ENCODE measurements at regions not wholly inside any gene's neighbourhood (a gene's known extent, or its start where the extent isn't known, plus 50 kb on each side); places are given as distances from the start of the nearest gene placed in this dataset.

DNA sequence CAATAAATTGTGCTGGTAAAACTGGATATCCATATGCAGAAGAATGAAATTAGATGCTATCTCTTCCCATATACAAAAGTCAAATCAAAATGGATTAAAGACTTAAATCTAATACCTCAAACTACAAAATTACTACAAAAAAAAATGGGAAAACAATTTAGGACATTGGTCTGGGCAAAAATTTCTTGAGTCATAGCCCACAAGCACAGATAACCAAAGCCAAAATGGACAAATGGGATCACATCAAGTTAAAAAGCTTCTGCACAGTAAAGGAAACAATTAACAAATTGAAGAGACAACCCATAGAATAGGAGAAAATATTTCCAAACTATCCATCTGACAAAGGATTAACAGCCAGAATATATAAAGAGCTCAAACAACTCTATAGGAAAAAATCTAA, 264.6 kb downstream of the NUAK1 start (continued):
- TF ChIP-seq, protein P1, sequence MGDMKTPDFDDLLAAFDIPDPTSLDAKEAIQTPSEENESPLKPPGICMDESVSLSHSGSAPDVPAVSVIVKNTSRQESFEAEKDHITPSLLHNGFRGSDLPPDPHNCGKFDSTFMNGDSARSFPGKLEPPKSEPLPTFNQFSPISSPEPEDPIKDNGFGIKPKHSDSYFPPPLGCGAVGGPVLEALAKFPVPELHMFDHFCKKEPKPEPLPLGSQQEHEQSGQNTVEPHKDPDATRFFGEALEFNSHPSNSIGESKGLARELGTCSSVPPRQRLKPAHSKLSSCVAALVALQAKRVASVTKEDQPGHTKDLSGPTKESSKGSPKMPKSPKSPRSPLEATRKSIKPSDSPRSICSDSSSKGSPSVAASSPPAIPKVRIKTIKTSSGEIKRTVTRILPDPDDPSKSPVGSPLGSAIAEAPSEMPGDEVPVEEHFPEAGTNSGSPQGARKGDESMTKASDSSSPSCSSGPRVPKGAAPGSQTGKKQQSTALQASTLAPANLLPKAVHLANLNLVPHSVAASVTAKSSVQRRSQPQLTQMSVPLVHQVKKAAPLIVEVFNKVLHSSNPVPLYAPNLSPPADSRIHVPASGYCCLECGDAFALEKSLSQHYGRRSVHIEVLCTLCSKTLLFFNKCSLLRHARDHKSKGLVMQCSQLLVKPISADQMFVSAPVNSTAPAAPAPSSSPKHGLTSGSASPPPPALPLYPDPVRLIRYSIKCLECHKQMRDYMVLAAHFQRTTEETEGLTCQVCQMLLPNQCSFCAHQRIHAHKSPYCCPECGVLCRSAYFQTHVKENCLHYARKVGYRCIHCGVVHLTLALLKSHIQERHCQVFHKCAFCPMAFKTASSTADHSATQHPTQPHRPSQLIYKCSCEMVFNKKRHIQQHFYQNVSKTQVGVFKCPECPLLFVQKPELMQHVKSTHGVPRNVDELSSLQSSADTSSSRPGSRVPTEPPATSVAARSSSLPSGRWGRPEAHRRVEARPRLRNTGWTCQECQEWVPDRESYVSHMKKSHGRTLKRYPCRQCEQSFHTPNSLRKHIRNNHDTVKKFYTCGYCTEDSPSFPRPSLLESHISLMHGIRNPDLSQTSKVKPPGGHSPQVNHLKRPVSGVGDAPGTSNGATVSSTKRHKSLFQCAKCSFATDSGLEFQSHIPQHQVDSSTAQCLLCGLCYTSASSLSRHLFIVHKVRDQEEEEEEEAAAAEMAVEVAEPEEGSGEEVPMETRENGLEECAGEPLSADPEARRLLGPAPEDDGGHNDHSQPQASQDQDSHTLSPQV (IDR thresholded peaks at IDR 0.05): no peak
- no peak for TF ChIP-seq ETV6 (conservative IDR thresholded peaks at IDR 0.05 in 1 of 2, IDR thresholded peaks at IDR 0.05 in 1 of 2; ENCODE audit: borderline replicate concordance in 1 of 2, low read depth in 1 of 2)
- TF ChIP-seq ZNF274 (IDR thresholded peaks at IDR 0.05; ENCODE audit: insufficient read depth, insufficient read length): no peak
- no peak for TF ChIP-seq ZSCAN29 (IDR thresholded peaks at IDR 0.05)
- no peak for TF ChIP-seq POU2F2 (IDR thresholded peaks at IDR 0.05; ENCODE audit: borderline replicate concordance, low read depth, low read length)
- TF ChIP-seq CEBPB (IDR thresholded peaks at IDR 0.05; ENCODE audit: borderline replicate concordance in 1 of 2, low read depth in 2 of 2, low read length in 2 of 2): no peak

DNA sequence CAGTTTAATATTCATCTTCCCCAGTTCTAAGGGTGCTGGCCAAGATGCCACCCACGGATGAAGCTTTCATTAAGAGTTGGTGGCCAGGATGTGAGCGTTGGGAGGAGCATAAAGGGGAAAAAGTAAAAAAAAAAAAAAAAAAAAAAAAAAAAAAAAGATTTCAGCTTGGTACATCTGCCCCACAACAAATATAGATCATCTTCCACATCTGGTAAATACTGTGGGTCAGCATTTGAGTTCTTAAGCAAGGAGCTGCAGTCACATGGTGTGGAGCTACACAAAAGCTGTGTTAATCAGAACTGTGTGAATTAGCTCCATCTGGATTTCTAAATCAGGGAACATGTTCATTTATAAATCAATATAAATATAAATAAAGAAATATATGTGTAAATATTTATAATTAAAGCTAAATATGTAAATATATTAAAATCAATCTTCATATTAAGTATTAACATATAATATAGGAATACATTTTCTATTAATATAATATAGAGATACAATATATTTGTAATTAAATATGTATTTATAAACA, 262.3 kb downstream of the NUAK1 start:
- intact Hi-C loops (cut with micrococcal nuclease; ENCODE audit: unreplicated experiment) (no loop called here), in situ Hi-C loops (cut with MboI) (no loop called here)
- Histone ChIP-seq H3K9me3 (replicated peaks; ENCODE audit: control insufficient read depth, insufficient read depth, low read length) (no peaks in the 10 kb centered on the region), H3K4me3 (no peak overlapping the region), H3K27ac (ENCODE audit: control insufficient read depth, insufficient read depth) (no peak overlapping the region), H3K9ac (ENCODE audit: control insufficient read depth, insufficient read depth, low read length) (no peak overlapping the region), H2AFZ (ENCODE audit: control insufficient read depth, low read depth, low read length) (no peak overlapping the region), H3K79me2 (ENCODE audit: control insufficient read depth, insufficient read depth, low read length) (no peaks in the 10 kb centered on the region), H4K20me1 (ENCODE audit: control insufficient read depth, insufficient read depth) (no peaks in the 10 kb centered on the region), H3K4me1 (ENCODE audit: control insufficient read depth, insufficient read depth, low read length) (no peaks in the 10 kb centered on the region), H3K27me3 (replicated peaks in 1 of 2; ENCODE audit: control insufficient read depth in 2 of 2, insufficient read depth in 2 of 2, low read length in 1 of 2) (no peaks in the 10 kb centered on the region), H3K36me3 (ENCODE audit: control insufficient read depth in 2 of 2, insufficient read depth in 2 of 2, low read length in 1 of 2) (no peaks in the 10 kb centered on the region), H3K4me2 (ENCODE audit: control insufficient read depth, insufficient read depth) (no peak overlapping the region)
- DNase-seq (ENCODE audit: low read depth, low spot score) (no peak), ATAC-seq (no peak), FAIRE-seq (no peak)
- POLR2A ChIA-PET: interaction anchor here (0.6 kb wide), 1 partner anchor 745 kb away, joined by 6 read pairs; no protein-coding TSS in a partner anchor
- WGBS (ENCODE audit: insufficient coverage, insufficient replicate concordance, low lambda C conversion rate, missing lambda C conversion rate): 0% methylated on average over 1 of the region's 2 CpGs
- BruUV-seq (replicated peaks): no TSS peak
- CTCF ChIA-PET: interaction anchor here (1.3 kb wide), 1 partner anchor 260 kb away, joined by 4 read pairs; no protein-coding TSS in a partner anchor
- TF ChIP-seq, protein P2, sequence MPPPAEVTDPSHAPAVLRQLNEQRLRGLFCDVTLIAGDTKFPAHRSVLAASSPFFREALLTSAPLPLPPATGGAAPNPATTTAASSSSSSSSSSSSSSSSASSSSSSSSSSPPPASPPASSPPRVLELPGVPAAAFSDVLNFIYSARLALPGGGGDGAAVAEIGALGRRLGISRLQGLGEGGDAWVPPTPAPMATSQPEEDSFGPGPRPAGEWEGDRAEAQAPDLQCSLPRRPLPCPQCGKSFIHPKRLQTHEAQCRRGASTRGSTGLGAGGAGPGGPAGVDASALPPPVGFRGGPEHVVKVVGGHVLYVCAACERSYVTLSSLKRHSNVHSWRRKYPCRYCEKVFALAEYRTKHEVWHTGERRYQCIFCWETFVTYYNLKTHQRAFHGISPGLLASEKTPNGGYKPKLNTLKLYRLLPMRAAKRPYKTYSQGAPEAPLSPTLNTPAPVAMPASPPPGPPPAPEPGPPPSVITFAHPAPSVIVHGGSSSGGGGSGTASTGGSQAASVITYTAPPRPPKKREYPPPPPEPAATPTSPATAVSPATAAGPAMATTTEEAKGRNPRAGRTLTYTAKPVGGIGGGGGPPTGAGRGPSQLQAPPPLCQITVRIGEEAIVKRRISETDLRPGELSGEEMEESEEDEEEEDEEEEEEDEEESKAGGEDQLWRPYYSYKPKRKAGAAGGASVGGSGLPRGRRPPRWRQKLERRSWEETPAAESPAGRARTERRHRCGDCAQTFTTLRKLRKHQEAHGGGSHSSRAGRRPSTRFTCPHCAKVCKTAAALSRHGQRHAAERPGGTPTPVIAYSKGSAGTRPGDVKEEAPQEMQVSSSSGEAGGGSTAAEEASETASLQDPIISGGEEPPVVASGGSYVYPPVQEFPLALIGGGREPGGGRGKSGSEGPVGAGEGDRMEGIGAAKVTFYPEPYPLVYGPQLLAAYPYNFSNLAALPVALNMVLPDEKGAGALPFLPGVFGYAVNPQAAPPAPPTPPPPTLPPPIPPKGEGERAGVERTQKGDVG (CRISPR knock-in tag; IDR thresholded peaks at IDR 0.05): no peak
- RAD21 ChIA-PET (ENCODE audit: unreplicated experiment): interaction anchor here (0.5 kb wide), 1 partner anchor 265 kb away, joined by 3 read pairs; no protein-coding TSS in a partner anchor
- SMC1A ChIA-PET (ENCODE audit: uncharacterized antibody, unreplicated experiment): no interaction called here
